ENCODE measurements at regions not wholly inside any gene's neighbourhood (a gene's known extent, or its start where the extent isn't known, plus 50 kb on each side); places are given as distances from the start of the nearest gene placed in this dataset.

GRCh38 chr12:116360579-116361413 is 83.3 kb upstream of the MED13L start:
- H3K4me1 ChIP-seq (ENCODE audit: control insufficient read depth, insufficient read depth, low read length, poor library complexity, severe bottlenecking): peaks cover 7% of the 10 kb centered on the region
- no peaks in the 10 kb centered on the region for H3K9me3 ChIP-seq (ENCODE audit: control insufficient read depth, low read length)
- H3K4me3 ChIP-seq (ENCODE audit: insufficient read depth, low read depth, low read length, poor library complexity, severe bottlenecking): no peak overlapping the region
- no peak for DNase-seq
- no peaks in the 10 kb centered on the region for H3K36me3 ChIP-seq (ENCODE audit: control insufficient read depth, insufficient read depth, low read length)
- H3K27ac ChIP-seq (ENCODE audit: insufficient read depth, low read length, poor library complexity, severe bottlenecking): no peak overlapping the region
- no peaks in the 10 kb centered on the region for H3K27me3 ChIP-seq (replicated peaks; ENCODE audit: control insufficient read depth, insufficient read depth, low read length, poor library complexity, severe bottlenecking)

GRCh38 chr12:116361414-116362223 is 84.1 kb upstream of the MED13L start:
- H3K27ac ChIP-seq (ENCODE audit: insufficient read depth, low read length, poor library complexity, severe bottlenecking): no peak overlapping the region
- no peaks in the 10 kb centered on the region for H3K9me3 ChIP-seq (ENCODE audit: control insufficient read depth, low read length)
- peaks cover 7% of the 10 kb centered on the region for H3K4me1 ChIP-seq (ENCODE audit: control insufficient read depth, insufficient read depth, low read length, poor library complexity, severe bottlenecking)
- no peaks in the 10 kb centered on the region for H3K27me3 ChIP-seq (replicated peaks; ENCODE audit: control insufficient read depth, insufficient read depth, low read length, poor library complexity, severe bottlenecking)
- no peaks in the 10 kb centered on the region for H3K36me3 ChIP-seq (ENCODE audit: control insufficient read depth, insufficient read depth, low read length)
- H3K4me3 ChIP-seq (ENCODE audit: insufficient read depth, low read depth, low read length, poor library complexity, severe bottlenecking): no peak overlapping the region
- DNase-seq: no peak

GRCh38 chr12:116365114-116365513 is 87.6 kb upstream of the MED13L start:
- no peaks in the 10 kb centered on the region for H3K27me3 ChIP-seq (replicated peaks; ENCODE audit: control insufficient read depth, insufficient read depth, low read length, poor library complexity, severe bottlenecking)
- no peaks in the 10 kb centered on the region for H3K36me3 ChIP-seq (ENCODE audit: control insufficient read depth, insufficient read depth, low read length)
- H3K4me3 ChIP-seq (ENCODE audit: insufficient read depth, low read depth, low read length, poor library complexity, severe bottlenecking): no peak overlapping the region
- no peaks in the 10 kb centered on the region for H3K9me3 ChIP-seq (ENCODE audit: control insufficient read depth, low read length)
- no peak overlapping the region for H3K27ac ChIP-seq (ENCODE audit: insufficient read depth, low read length, poor library complexity, severe bottlenecking)
- H3K4me1 ChIP-seq (ENCODE audit: control insufficient read depth, insufficient read depth, low read length, poor library complexity, severe bottlenecking): peaks cover 7% of the 10 kb centered on the region
- no peak for DNase-seq

- Histone ChIP-seq H3K27me3 (replicated peaks; ENCODE audit: control insufficient read depth, insufficient read depth, low read length, poor library complexity, severe bottlenecking) (no peaks in the 10 kb centered on the region), H3K9me3 (ENCODE audit: control insufficient read depth, low read length) (no peaks in the 10 kb centered on the region), H3K4me1 (ENCODE audit: control insufficient read depth, insufficient read depth, low read length, poor library complexity, severe bottlenecking) (peaks cover 2% of the 10 kb centered on the region), H3K36me3 (ENCODE audit: control insufficient read depth, insufficient read depth, low read length) (no peaks in the 10 kb centered on the region), H3K4me3 (ENCODE audit: insufficient read depth, low read depth, low read length, poor library complexity, severe bottlenecking) (no peak overlapping the region), H3K27ac (ENCODE audit: insufficient read depth, low read length, poor library complexity, severe bottlenecking) (no peak overlapping the region)
- DNase-seq: no peak
These were observed 88.3 kb upstream of the MED13L start for GRCh38 chr12:116365606-116366455.

GRCh38 chr12:116366456-116366776 is 88.9 kb upstream of the MED13L start:
- no peak overlapping the region for H3K27ac ChIP-seq (ENCODE audit: insufficient read depth, low read length, poor library complexity, severe bottlenecking)
- H3K9me3 ChIP-seq (ENCODE audit: control insufficient read depth, low read length): no peaks in the 10 kb centered on the region
- H3K4me3 ChIP-seq (ENCODE audit: insufficient read depth, low read depth, low read length, poor library complexity, severe bottlenecking): no peak overlapping the region
- no peaks in the 10 kb centered on the region for H3K36me3 ChIP-seq (ENCODE audit: control insufficient read depth, insufficient read depth, low read length)
- no peaks in the 10 kb centered on the region for H3K27me3 ChIP-seq (replicated peaks; ENCODE audit: control insufficient read depth, insufficient read depth, low read length, poor library complexity, severe bottlenecking)
- no peaks in the 10 kb centered on the region for H3K4me1 ChIP-seq (ENCODE audit: control insufficient read depth, insufficient read depth, low read length, poor library complexity, severe bottlenecking)
- DNase-seq: no peak

DNA sequence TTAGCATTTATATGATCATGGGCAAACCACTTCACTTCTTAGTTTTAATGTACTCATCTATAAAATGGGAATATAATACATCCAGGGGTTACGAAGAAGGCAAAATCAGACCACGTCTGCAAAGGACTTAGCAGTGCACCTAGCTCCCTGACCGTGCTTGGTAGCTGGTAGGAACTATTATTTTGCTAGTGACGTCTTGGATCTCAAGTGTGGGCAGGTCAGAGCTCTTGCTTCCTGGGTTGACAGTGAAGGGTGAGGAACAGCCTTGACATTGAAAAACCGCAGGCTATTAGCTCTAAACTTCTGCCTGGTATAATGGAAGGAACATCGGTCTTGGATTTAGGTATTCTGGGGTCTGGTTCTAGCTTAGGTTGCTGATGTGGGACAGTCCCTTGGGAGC is 89.3 kb upstream of the MED13L start:
- no peak for DNase-seq
- H3K4me1 ChIP-seq (ENCODE audit: control insufficient read depth, insufficient read depth, low read length, poor library complexity, severe bottlenecking): no peaks in the 10 kb centered on the region
- H3K27me3 ChIP-seq (replicated peaks; ENCODE audit: control insufficient read depth, insufficient read depth, low read length, poor library complexity, severe bottlenecking): no peaks in the 10 kb centered on the region
- H3K4me3 ChIP-seq (ENCODE audit: insufficient read depth, low read depth, low read length, poor library complexity, severe bottlenecking): no peak overlapping the region
- no peaks in the 10 kb centered on the region for H3K36me3 ChIP-seq (ENCODE audit: control insufficient read depth, insufficient read depth, low read length)
- no peaks in the 10 kb centered on the region for H3K9me3 ChIP-seq (ENCODE audit: control insufficient read depth, low read length)
- H3K27ac ChIP-seq (ENCODE audit: insufficient read depth, low read length, poor library complexity, severe bottlenecking): no peak overlapping the region

GRCh38 chr12:116368196-116369194 is 91.0 kb upstream of the MED13L start:
- no peak overlapping the region for H3K27ac ChIP-seq (ENCODE audit: insufficient read depth, low read length, poor library complexity, severe bottlenecking)
- H3K27me3 ChIP-seq (replicated peaks; ENCODE audit: control insufficient read depth, insufficient read depth, low read length, poor library complexity, severe bottlenecking): no peaks in the 10 kb centered on the region
- H3K4me1 ChIP-seq (ENCODE audit: control insufficient read depth, insufficient read depth, low read length, poor library complexity, severe bottlenecking): no peaks in the 10 kb centered on the region
- H3K36me3 ChIP-seq (ENCODE audit: control insufficient read depth, insufficient read depth, low read length): no peaks in the 10 kb centered on the region
- no peak for DNase-seq
- no peak overlapping the region for H3K4me3 ChIP-seq (ENCODE audit: insufficient read depth, low read depth, low read length, poor library complexity, severe bottlenecking)
- H3K9me3 ChIP-seq (ENCODE audit: control insufficient read depth, low read length): no peaks in the 10 kb centered on the region

GRCh38 chr12:116370004-116370404 is 92.5 kb upstream of the MED13L start:
- Histone ChIP-seq H3K36me3 (ENCODE audit: control insufficient read depth, insufficient read depth, low read length) (no peaks in the 10 kb centered on the region), H3K9me3 (ENCODE audit: control insufficient read depth, low read length) (no peaks in the 10 kb centered on the region), H3K4me1 (ENCODE audit: control insufficient read depth, insufficient read depth, low read length, poor library complexity, severe bottlenecking) (no peaks in the 10 kb centered on the region), H3K4me3 (ENCODE audit: insufficient read depth, low read depth, low read length, poor library complexity, severe bottlenecking) (no peak overlapping the region), H3K27me3 (replicated peaks; ENCODE audit: control insufficient read depth, insufficient read depth, low read length, poor library complexity, severe bottlenecking) (no peaks in the 10 kb centered on the region), H3K27ac (ENCODE audit: insufficient read depth, low read length, poor library complexity, severe bottlenecking) (no peak overlapping the region)
- DNase-seq: no peak

- H3K27me3 ChIP-seq (replicated peaks; ENCODE audit: control insufficient read depth, insufficient read depth, low read length, poor library complexity, severe bottlenecking): no peaks in the 10 kb centered on the region
- H3K4me3 ChIP-seq (ENCODE audit: insufficient read depth, low read depth, low read length, poor library complexity, severe bottlenecking): no peak overlapping the region
- H3K4me1 ChIP-seq (ENCODE audit: control insufficient read depth, insufficient read depth, low read length, poor library complexity, severe bottlenecking): no peaks in the 10 kb centered on the region
- H3K27ac ChIP-seq (ENCODE audit: insufficient read depth, low read length, poor library complexity, severe bottlenecking): no peak overlapping the region
- DNase-seq: no peak
- H3K9me3 ChIP-seq (ENCODE audit: control insufficient read depth, low read length): no peaks in the 10 kb centered on the region
- no peaks in the 10 kb centered on the region for H3K36me3 ChIP-seq (ENCODE audit: control insufficient read depth, insufficient read depth, low read length)
These were observed 93.5 kb upstream of the MED13L start for GRCh38 chr12:116370886-116371580.

Measured in effector memory CD4-positive, alpha-beta T cell (primary cell).